Keratinocyte (primary cell): ENCODE measurements at regions not wholly inside any gene's neighbourhood (a gene's known extent, or its start where the extent isn't known, plus 50 kb on each side); places are given as distances from the start of the nearest gene placed in this dataset.

Experiments
- DNase-seq: peaks from one replicate; pipeline ENCODE4 v3.0.0-alpha.2; 2011; ENCODE audit warnings: low read depth, missing footprints, low spot score
- FAIRE-seq: peaks from 2 replicates; lab custom pipeline; 2011; peaks lifted over from hg19 to GRCh38; lab: Jason Lieb, UNC
- H2AFZ ChIP-seq: 2 replicates; pipeline ENCODE4 v1.6.0; 2012; ENCODE audit warnings: low read length, control low read depth, inconsistent platforms; ENCODE audit not compliant: control insufficient read depth
- H3K27ac ChIP-seq: 2 replicates; pipeline ENCODE4 v1.5.1; 2011; ENCODE audit warnings: low read length; ENCODE audit not compliant: control insufficient read depth, insufficient read depth
- H3K27me3 ChIP-seq: 3 replicates; pipeline ENCODE4 v1.6.0; 2011; ENCODE audit warnings: low read length; ENCODE audit not compliant: control insufficient read depth, insufficient read depth; ENCODE audit errors: extremely low read depth
- H3K36me3 ChIP-seq, 2 experiments: 2 replicates in 1 of 2; 3 replicates in 1 of 2; pipeline ENCODE4 v1.5.1; 2011; ENCODE audit warnings: low read length in 2 of 2, mild to moderate bottlenecking in 1 of 2; ENCODE audit not compliant: control insufficient read depth in 2 of 2, insufficient read depth in 2 of 2; ENCODE audit errors: extremely low read depth in 1 of 2
- H3K4me1 ChIP-seq: 3 replicates; pipeline ENCODE4 v1.5.1; 2011; ENCODE audit warnings: low read length; ENCODE audit not compliant: control insufficient read depth, insufficient read depth; ENCODE audit errors: extremely low read depth
- H3K4me2 ChIP-seq: 3 replicates; pipeline ENCODE4 v1.6.0; 2011; ENCODE audit warnings: low read depth, low read length; ENCODE audit not compliant: control insufficient read depth, insufficient read depth; ENCODE audit errors: extremely low read depth
- H3K4me3 ChIP-seq, 3 experiments: fragments of 200-600 bp in 1 of 3; sonication (generic) in 1 of 3; 2 replicates in 2 of 3; 3 replicates in 1 of 3; pipeline ENCODE4 v1.5.1; 2011 to 2016; ENCODE audit warnings: low read length in 3 of 3, mild to moderate bottlenecking in 3 of 3, control low read depth in 2 of 3, inconsistent platforms in 1 of 3, low read depth in 1 of 3, mixed read lengths in 1 of 3, mixed run types in 1 of 3, moderate library complexity in 1 of 3; ENCODE audit not compliant: control insufficient read depth in 2 of 3, insufficient read depth in 2 of 3; ENCODE audit errors: extremely low read depth in 1 of 3
- H3K79me2 ChIP-seq: 2 replicates; pipeline ENCODE4 v1.6.0; 2012; ENCODE audit warnings: low read length; ENCODE audit not compliant: control insufficient read depth, insufficient read depth
- H3K9ac ChIP-seq: 3 replicates; pipeline ENCODE4 v1.6.0; 2011; ENCODE audit warnings: low read length; ENCODE audit not compliant: control insufficient read depth, insufficient read depth; ENCODE audit errors: extremely low read depth
- H3K9me1 ChIP-seq: 3 replicates; pipeline ENCODE4 v1.6.0; 2011; ENCODE audit warnings: low read length; ENCODE audit not compliant: control insufficient read depth, insufficient read depth; ENCODE audit errors: extremely low read depth
- H3K9me3 ChIP-seq: 2 replicates; pipeline ENCODE4 v1.5.1; 2012; ENCODE audit warnings: low read depth, low read length; ENCODE audit not compliant: control insufficient read depth
- H4K20me1 ChIP-seq: 3 replicates; pipeline ENCODE4 v1.6.0; 2011; ENCODE audit warnings: low read length; ENCODE audit not compliant: control insufficient read depth, insufficient read depth; ENCODE audit errors: extremely low read depth
- CTCF ChIP-seq, 3 experiments: IDR thresholded peaks in 1 of 3; conservative IDR thresholded peaks in 1 of 3; optimal IDR thresholded peaks in 1 of 3; 2 replicates in 2 of 3; 3 replicates in 1 of 3; pipeline versions ENCODE3 to v1.5.1; 2011; ENCODE audit warnings: low read length in 3 of 3, mild to moderate bottlenecking in 3 of 3, moderate library complexity in 2 of 3, control low read depth in 1 of 3, inconsistent platforms in 1 of 3; ENCODE audit not compliant: insufficient read depth in 2 of 3; ENCODE audit errors: extremely low read depth in 1 of 3
- EZH2 ChIP-seq: IDR thresholded peaks from one replicate; pipeline ENCODE4 v1.6.1; 2012; ENCODE audit warnings: inconsistent platforms, mild to moderate bottlenecking, low read length, moderate library complexity
- dilution Hi-C: fragments of 300-500 bp; cut with MboI; formaldehyde crosslinking; loops from one replicate; pipeline ENCODE4 v1.7.0; 2020; ENCODE audit warnings: low sequenced_read_pairs; ENCODE audit not compliant: extremely low pct_ligation_motif_present

- H3K4me2 ChIP-seq: no peak overlapping the region
Observed at GRCh38 chr4:126414741-126415140, 1100.0 kb downstream of the FAT4 start.

GRCh38 chr4:126419266-126419665, 1104.5 kb downstream of the FAT4 start:
- no peaks in the 10 kb centered on the region for H4K20me1 ChIP-seq
- FAIRE-seq: no peak
- TF ChIP-seq CTCF (optimal IDR thresholded peaks at IDR 0.05 in 1 of 3, IDR thresholded peaks at IDR 0.05 in 1 of 3, conservative IDR thresholded peaks at IDR 0.05 in 1 of 3; ENCODE audit: extremely low read depth in 1 of 3, insufficient read depth in 2 of 3, low read length in 3 of 3) (no peak), EZH2 (no peak)

More at GRCh38 chr4:126414741-126415140, 1100.0 kb downstream of the FAT4 start:
- Histone ChIP-seq H3K9me1 (no peaks in the 10 kb centered on the region), H3K36me3 (no peaks in the 10 kb centered on the region), H3K9ac (no peak overlapping the region), H4K20me1 (no peaks in the 10 kb centered on the region), H3K27ac (no peak overlapping the region), H3K27me3 (no peaks in the 10 kb centered on the region), H3K4me1 (no peaks in the 10 kb centered on the region), H3K79me2 (no peaks in the 10 kb centered on the region), H3K4me3 (no peak overlapping the region), H2AFZ (no peak overlapping the region), H3K9me3 (no peaks in the 10 kb centered on the region)
- DNase-seq: no peak
- no peak for FAIRE-seq
- dilution Hi-C loops: no loop called here
- TF ChIP-seq EZH2 (no peak), CTCF (optimal IDR thresholded peaks at IDR 0.05 in 1 of 3, IDR thresholded peaks at IDR 0.05 in 1 of 3, conservative IDR thresholded peaks at IDR 0.05 in 1 of 3; ENCODE audit: extremely low read depth in 1 of 3, insufficient read depth in 2 of 3, low read length in 3 of 3) (no peak)

More at GRCh38 chr4:126419266-126419665, 1104.5 kb downstream of the FAT4 start:
- Histone ChIP-seq H3K27ac (no peak overlapping the region), H3K9me1 (no peaks in the 10 kb centered on the region), H2AFZ (no peak overlapping the region), H3K9me3 (peaks cover 2% of the 10 kb centered on the region), H3K79me2 (no peaks in the 10 kb centered on the region), H3K27me3 (no peaks in the 10 kb centered on the region), H3K9ac (no peak overlapping the region), H3K4me2 (no peak overlapping the region), H3K4me1 (no peaks in the 10 kb centered on the region), H3K4me3 (no peak overlapping the region), H3K36me3 (no peaks in the 10 kb centered on the region)
- DNase-seq: no peak
- dilution Hi-C loops: no loop called here
